Adrenal gland (tissue), 9 donors: ENCODE measurements at regions not wholly inside any gene's neighbourhood (a gene's known extent, or its start where the extent isn't known, plus 50 kb on each side); places are given as distances from the start of the nearest gene placed in this dataset.
"Not testable (repeated sequence)": the region's sequence is repeated elsewhere in the genome, so short reads cannot be mapped to it uniquely, and the experiment has no call there.

Experiments
- DNase-seq, 7 donors: peaks; one replicate each; pipeline ENCODE4 v3.0.0-alpha.2; 2019 to 2020
- H3K27ac ChIP-seq, 5 donors: fragments of 200-600 bp; sonication (generic) in 4 of 5; 1 replicate in 3 of 5; 2 replicates in 2 of 5; pipeline versions ENCODE4 v1.5.1 to v1.8.0; 2016 to 2020; ENCODE audit warnings: mild to moderate bottlenecking in 1 of 5
- H3K27me3 ChIP-seq: fragments of 200-600 bp; 2 replicates; pipeline ENCODE4 v1.8.0; 2021
- H3K36me3 ChIP-seq, 2 donors: fragments of 200-600 bp; replicated peaks in 1 of 2; 1 replicate in 1 of 2; 2 replicates in 1 of 2; pipeline versions ENCODE4 v1.5.1 to v1.8.0; 2018 to 2022
- H3K4me1 ChIP-seq, 2 donors: fragments of 200-600 bp; replicated peaks in 1 of 2; 1 replicate in 1 of 2; 2 replicates in 1 of 2; pipeline versions ENCODE4 v1.5.1 to v1.8.0; 2018 to 2021
- H3K4me3 ChIP-seq, 4 donors: fragments of 200-600 bp; sonication (generic) in 3 of 4; one replicate each; pipeline ENCODE4 v1.5.1; 2016 to 2018
- H3K9me3 ChIP-seq, 3 donors: fragments of 200-600 bp; sonication (generic) in 1 of 3; replicated peaks in 1 of 3; 1 replicate in 2 of 3; 2 replicates in 1 of 3; pipeline versions ENCODE4 v1.5.1 to v1.8.0; 2016 to 2021
- CTCF ChIP-seq, 6 experiments: fragments of 450-650 bp in 4 of 6; fragments of 200-600 bp in 2 of 6; sonication (generic) in 1 of 6; IDR thresholded peaks; 1 replicate in 5 of 6; 2 replicates in 1 of 6; pipeline versions ENCODE4 v1.5.1 to v1.8.0; 2016 to 2021; ENCODE audit warnings: antibody characterized with exemption in 6 of 6, mild to moderate bottlenecking in 2 of 6, moderate library complexity in 1 of 6
- POLR2A ChIP-seq, 2 donors: fragments of 450-650 bp; IDR thresholded peaks; one replicate each; pipeline ENCODE4 v1.6.1; 2017; ENCODE audit warnings: antibody characterized with exemption in 2 of 2, mild to moderate bottlenecking in 2 of 2, moderate library complexity in 1 of 2
- WGBS, 4 donors: extraction: QIAGEN DNeasy Blood & Tissue Kit in 2 of 4; methylation state at CpG; one replicate each; pipeline versions ENCODE4 v1.1.5 to v1.1.7; 2013 to 2017; 5-methylcytosine and 5-hydroxymethylcytosine counted together
- intact Hi-C, 2 donors: fragments of 100-400 bp; cut with DNase I; formaldehyde crosslinking; loops; one replicate each; pipeline versions ENCODE4 v1.14.1 to v1.15.0; 2022 to 2023
- donor health status: healthy with polysubstance abuse.
- donor health status: Bipolar disorder and iron deficiency.
- donor health status: DM: yes; HTN: yes; CAD: no.
- donor health status: DM: no; HTN: no; CAD: no.
- donor health status: DM: no; HTN: no; CAD: no.

GRCh38 chr1:95770581-95770980 is 536.6 kb downstream of the RWDD3 start:
- H3K27ac ChIP-seq = no peak overlapping the region
- no peak overlapping the region for H3K4me3 ChIP-seq
- intact Hi-C loops = no loop called here
- TF ChIP-seq POLR2A (IDR thresholded peaks at IDR 0.05) = no peak
- H3K27me3 ChIP-seq = no peaks in the 10 kb centered on the region
- WGBS, 4 donors = 24 to 53% (median 41%) methylated on average over 2 of the region's 2 CpGs
- DNase-seq = no peak
- H3K9me3 ChIP-seq = no peaks in the 10 kb centered on the region
- no peaks in the 10 kb centered on the region for H3K36me3 ChIP-seq
- no peaks in the 10 kb centered on the region for H3K4me1 ChIP-seq

- no peak for DNase-seq
- Histone ChIP-seq H3K4me3 (no peak overlapping the region), H3K36me3 (no peaks in the 10 kb centered on the region), H3K27me3 (no peaks in the 10 kb centered on the region), H3K4me1 (no peaks in the 10 kb centered on the region), H3K27ac (no peak overlapping the region), H3K9me3 (no peaks in the 10 kb centered on the region)
- intact Hi-C loops = no loop called here
- WGBS, 4 donors = 58 to 83% (median 75%) methylated on average over 2 of the region's 2 CpGs
- TF ChIP-seq POLR2A (IDR thresholded peaks at IDR 0.05) (no peak), CTCF (IDR thresholded peaks at IDR 0.05) (no peak)
Observed at GRCh38 chr1:95778217-95778616, 544.2 kb downstream of the RWDD3 start.

- Histone ChIP-seq H3K4me3 (no peak overlapping the region), H3K27me3 (no peaks in the 10 kb centered on the region), H3K27ac (no peak overlapping the region), H3K4me1 (no peaks in the 10 kb centered on the region), H3K36me3 (no peaks in the 10 kb centered on the region), H3K9me3 (no peaks in the 10 kb centered on the region)
- WGBS, 4 donors = 59 to 74% (median 65%) methylated on average over 3 of the region's 3 CpGs
- no peak for DNase-seq
- intact Hi-C loops = no loop called here
- TF ChIP-seq CTCF (IDR thresholded peaks at IDR 0.05) (no peak), POLR2A (IDR thresholded peaks at IDR 0.05) (no peak)
Observed at GRCh38 chr1:95780836-95781235, 546.8 kb downstream of the RWDD3 start.

- 67 to 88% (median 75%) methylated on average over 3 of the region's 3 CpGs for WGBS, 4 donors
- intact Hi-C loops = no loop called here
- no peak for DNase-seq
- no peak overlapping the region for H3K27ac ChIP-seq
- H3K27me3 ChIP-seq = no peaks in the 10 kb centered on the region
- no peaks in the 10 kb centered on the region for H3K36me3 ChIP-seq
- TF ChIP-seq POLR2A (IDR thresholded peaks at IDR 0.05) (no peak), CTCF (IDR thresholded peaks at IDR 0.05) (no peak)
- H3K4me1 ChIP-seq = no peaks in the 10 kb centered on the region
- H3K4me3 ChIP-seq = no peak overlapping the region
- H3K9me3 ChIP-seq = no peaks in the 10 kb centered on the region
Observed at GRCh38 chr1:95790136-95790535, 556.1 kb downstream of the RWDD3 start.

GRCh38 chr1:95793893-95794292 is 559.9 kb downstream of the RWDD3 start:
- intact Hi-C loops = no loop called here
- TF ChIP-seq POLR2A (IDR thresholded peaks at IDR 0.05) (no peak), CTCF (IDR thresholded peaks at IDR 0.05) (no peak)
- 53 to 60% (median 55%) methylated on average over 5 of the region's 5 CpGs for WGBS, 4 donors
- H3K4me1 ChIP-seq = no peaks in the 10 kb centered on the region
- no peaks in the 10 kb centered on the region for H3K27me3 ChIP-seq
- H3K9me3 ChIP-seq = no peaks in the 10 kb centered on the region
- no peaks in the 10 kb centered on the region for H3K36me3 ChIP-seq
- DNase-seq = no peak
- no peak overlapping the region for H3K27ac ChIP-seq
- H3K4me3 ChIP-seq = no peak overlapping the region

- DNase-seq, H3K36me3 ChIP-seq, H3K27me3 ChIP-seq, H3K4me1 ChIP-seq, H3K4me3 ChIP-seq, H3K9me3 ChIP-seq, H3K27ac ChIP-seq, intact Hi-C loops: not testable (repeated sequence)
- 64 to 81% methylated on average over 2 of the region's 2 CpGs; no CpG with 5 or more reads in 2 of the 4 donors for WGBS, 4 donors
Observed at GRCh38 chr1:95797761-95798160, 563.8 kb downstream of the RWDD3 start.
